HG02571 (cell line): ENCODE measurements at regions not wholly inside any gene's neighbourhood (a gene's known extent, or its start where the extent isn't known, plus 50 kb on each side); places are given as distances from the start of the nearest gene placed in this dataset.

Experiments
- ATAC-seq: cut with Tn5 transposase; IDR thresholded peaks from one replicate; pipeline ENCODE4 v1.9.1; 2021; ENCODE audit warnings: mild to moderate bottlenecking, moderate library complexity; ENCODE audit not compliant: unreplicated experiment

- ATAC-seq = no peak
Observed at GRCh38 chr3:187927565-187927964, 182.3 kb upstream of the BCL6 start.

- ATAC-seq = no peak
Observed at GRCh38 chr3:187929112-187929816, 184.0 kb upstream of the BCL6 start.

DNA sequence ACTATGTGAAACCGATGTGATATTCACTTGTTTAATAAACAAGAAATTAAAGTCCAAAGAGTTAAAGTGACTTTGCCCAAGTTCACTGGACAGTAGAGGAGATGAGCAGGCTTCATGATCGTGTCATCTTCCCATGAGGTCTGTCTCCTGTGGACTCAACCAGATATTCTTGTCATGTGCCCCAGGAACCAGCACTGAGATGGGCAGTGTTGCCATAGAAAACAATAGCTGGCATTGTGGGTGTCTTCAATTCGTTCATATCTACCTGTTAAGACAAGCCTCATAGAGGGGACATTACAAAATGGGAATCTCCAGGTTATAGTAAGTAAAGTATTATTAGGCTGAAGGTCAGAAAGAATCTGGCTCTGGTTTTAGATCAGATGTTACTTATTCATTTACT, 184.8 kb upstream of the BCL6 start:
- no peak for ATAC-seq

- no peak for ATAC-seq
Observed at GRCh38 chr3:187931101-187931500, 185.8 kb upstream of the BCL6 start.

GRCh38 chr3:187931770-187932278, 186.6 kb upstream of the BCL6 start:
- ATAC-seq = no peak

DNA sequence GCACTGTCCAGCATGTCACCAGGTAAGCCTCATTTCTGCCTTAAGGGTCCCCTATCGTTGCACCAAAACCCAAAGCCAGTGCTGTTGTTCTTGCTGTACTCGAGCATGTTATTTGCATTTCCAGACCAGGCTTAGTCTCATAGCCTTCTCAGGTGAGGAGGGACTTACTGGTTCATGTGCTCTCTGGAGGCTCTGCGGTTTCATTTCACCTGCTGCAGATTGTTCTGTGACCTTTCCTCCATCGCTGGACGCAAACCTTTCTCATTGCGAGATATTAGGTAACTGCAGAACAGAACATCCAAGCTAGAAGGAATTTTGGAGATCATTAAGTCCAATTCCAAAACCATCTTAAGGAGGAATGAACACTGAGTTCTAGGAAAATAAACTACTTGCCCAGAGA, 187.3 kb upstream of the BCL6 start:
- ATAC-seq = no peak

DNA sequence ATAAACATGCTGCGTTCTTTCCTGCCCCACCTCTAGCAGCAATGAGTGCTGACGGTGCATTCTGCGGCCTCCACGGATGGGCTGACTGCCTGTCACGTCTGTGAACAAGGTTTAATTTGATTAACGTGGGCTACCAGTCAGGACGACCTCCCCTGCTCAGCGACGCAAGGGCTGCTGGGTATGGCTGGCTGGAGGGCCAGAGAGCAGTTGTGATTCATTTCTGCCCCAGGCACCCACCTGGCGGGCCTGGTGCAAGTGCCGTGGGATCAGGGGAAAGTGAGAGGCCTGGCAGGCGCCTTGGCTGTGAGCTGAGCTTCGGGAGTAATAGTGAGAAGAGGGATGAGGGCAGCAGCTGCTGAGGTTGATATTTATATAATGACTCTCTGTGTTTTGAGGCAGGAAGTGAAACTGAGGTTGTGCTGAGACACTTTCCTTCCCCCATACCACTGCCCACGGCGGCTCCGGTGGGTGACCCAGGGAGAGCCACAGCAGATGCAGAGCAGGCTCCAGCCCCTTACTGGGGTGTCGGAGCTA, 190.4 kb upstream of the BCL6 start:
- ATAC-seq = peak; percentile 96

DNA sequence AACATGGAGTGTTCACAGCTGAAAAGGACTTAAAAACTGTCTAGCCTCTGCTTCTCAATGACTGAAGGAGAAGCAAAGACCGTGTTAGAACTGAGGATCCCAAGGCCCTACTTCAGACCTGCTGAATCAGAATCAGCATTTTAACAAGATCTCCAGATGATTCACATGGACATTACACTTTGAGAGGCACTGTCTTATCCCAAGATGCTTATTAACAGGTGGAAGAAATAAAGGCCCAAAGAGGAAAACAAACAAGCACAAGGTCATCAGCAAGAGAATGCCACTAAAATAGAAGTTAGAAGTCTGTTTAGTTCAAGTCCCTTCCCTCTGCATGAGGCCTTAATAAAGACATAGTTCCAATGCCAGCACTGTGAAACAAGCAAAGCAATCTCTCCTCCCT, 191.4 kb upstream of the BCL6 start:
- ATAC-seq = no peak

DNA sequence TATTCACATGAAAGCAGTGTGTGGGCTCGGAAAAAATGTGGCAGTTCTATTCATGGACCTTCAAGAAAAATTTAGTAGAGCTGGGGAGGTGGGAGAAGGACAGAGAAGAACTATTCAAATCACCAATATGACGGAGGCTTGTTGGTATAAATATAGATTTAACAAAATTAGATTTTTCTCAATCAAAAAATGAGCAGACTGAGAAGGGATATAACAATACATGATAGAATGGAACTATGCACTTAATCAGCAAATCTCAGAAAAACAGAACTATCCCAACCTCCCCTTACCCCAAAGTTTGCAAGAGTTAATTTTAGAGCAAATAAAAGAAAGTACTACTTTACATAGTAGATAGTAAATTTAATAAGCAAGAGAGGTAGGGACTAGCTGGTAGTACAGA, 194.6 kb upstream of the BCL6 start:
- no peak for ATAC-seq

GRCh38 chr3:187941135-187941847, 196.0 kb upstream of the BCL6 start:
- ATAC-seq = no peak

GRCh38 chr3:187941848-187942194, 196.6 kb upstream of the BCL6 start:
- ATAC-seq = no peak

GRCh38 chr3:187942658-187943241, 197.5 kb upstream of the BCL6 start:
- ATAC-seq = peak; percentile 77

DNA sequence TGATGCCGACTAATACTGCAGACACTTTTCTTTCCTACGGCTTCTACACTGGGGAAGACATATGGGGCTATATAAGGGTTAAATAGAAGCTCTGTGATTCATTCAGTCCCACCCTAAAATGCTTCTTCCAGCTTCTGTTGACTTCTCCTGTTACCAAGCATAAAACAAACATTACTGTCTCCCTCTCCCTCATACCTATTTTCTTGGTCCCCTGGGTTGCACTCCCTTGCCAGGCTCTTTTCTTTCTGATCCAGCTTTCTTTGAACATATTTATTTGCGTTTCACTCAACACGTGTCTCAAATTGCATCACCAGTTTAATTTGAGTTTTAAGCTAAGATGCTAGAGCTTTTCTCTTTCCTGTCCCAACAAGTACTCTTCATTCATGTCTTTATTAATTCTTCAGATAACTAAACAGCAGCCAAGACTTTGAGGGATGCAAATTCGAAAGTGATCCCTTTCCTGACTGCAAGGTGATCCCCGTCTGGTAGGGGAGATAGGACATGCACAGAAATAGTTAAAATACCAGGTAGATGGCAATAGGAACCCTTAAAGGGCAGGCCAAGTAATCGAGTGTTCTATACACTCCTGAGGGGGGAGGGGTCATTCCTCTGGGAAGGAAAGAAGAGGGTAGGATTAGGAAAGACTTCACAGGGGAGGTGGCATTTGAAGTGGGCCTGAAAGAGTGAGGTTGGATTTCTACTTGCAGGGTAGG, 198.6 kb upstream of the BCL6 start:
- ATAC-seq = no peak

GRCh38 chr3:187944390-187945179, 199.3 kb upstream of the BCL6 start:
- no peak for ATAC-seq

DNA sequence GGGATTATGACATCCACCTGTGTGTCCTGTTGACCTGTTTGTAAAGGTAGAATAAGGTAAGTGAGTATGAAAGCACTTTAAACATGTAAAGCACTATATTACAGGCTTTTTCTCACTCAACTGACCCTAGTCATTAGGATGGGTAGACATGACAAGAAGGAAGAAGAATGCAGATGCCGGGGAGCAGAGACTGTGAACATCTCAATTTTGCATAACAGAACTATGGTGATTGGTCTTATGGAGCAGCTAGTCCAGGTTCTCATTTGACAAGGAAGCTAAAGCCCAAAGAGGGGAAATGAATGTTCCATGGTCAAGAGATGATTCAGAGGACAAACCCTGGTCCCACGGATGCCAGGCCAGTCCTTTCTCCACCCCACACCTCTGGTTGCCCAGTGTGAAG, 200.1 kb upstream of the BCL6 start:
- ATAC-seq = no peak

DNA sequence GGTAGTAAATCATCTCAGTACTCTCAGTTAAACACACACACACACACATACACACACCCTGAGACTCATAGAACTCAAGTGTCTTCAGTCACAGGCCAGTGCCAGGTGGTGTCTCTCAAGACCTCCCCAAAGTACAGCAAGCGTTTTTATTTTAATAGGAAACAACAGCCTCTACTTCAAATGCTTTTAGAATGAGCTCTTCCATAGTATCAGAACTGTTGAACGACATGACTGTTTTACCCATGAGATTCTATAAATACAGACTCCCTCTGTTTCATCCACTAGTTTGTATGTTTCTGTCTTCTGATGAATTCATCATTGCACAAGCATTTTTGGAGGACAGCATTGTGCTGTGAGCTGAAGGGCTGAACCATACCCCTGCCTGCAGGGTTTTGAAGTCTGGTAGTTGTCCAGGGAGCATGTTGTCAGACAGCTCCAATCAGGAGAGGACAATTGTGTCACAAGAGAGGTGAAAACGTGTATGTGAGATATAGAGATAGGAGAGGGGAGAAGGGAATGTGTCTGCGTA, 201.0 kb upstream of the BCL6 start:
- ATAC-seq = no peak

DNA sequence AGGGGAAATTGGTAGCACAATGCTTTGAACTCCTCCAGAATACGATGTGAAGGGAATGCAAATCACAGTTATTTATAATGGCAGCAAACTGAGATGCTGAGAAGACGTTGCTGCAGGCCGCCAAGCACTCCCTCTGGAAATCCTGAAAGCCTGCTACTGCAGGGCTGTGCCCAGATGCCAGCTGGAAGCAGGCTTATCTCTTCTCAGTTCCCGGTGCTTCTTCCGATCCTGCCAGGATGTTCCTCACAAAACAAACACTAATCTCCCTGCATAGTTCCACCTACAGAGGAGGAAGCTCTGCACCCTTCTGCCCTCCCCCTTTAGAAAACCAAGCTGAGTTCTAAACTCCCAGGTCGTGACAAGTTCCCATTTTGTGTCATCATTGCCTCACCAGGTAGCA, 201.7 kb upstream of the BCL6 start:
- ATAC-seq = no peak

- ATAC-seq = no peak
Observed at GRCh38 chr3:187947927-187948682, 202.8 kb upstream of the BCL6 start.

- no peak for ATAC-seq
Observed at GRCh38 chr3:187949093-187949820, 204.0 kb upstream of the BCL6 start.
